HG02798 (cell line): ENCODE measurements at regions not wholly inside any gene's neighbourhood (a gene's known extent, or its start where the extent isn't known, plus 50 kb on each side); places are given as distances from the start of the nearest gene placed in this dataset.

Source experiments
- ATAC-seq: cut with Tn5 transposase; IDR thresholded peaks from one replicate; pipeline ENCODE4 v1.9.1; 2021; ENCODE audit warnings: mild to moderate bottlenecking; ENCODE audit not compliant: unreplicated experiment, poor library complexity

GRCh38 chr18:34583895-34584294 is 126.2 kb upstream of the DTNA start:
- no peak for ATAC-seq

- ATAC-seq, result no peak
Observed at GRCh38 chr18:34590503-34590902, 119.6 kb upstream of the DTNA start.

- no peak for ATAC-seq
Observed at GRCh38 chr18:34591920-34592444, 118.1 kb upstream of the DTNA start.

GRCh38 chr18:34592481-34592880 is 117.6 kb upstream of the DTNA start:
- ATAC-seq, result no peak

GRCh38 chr18:34592961-34593382 is 117.1 kb upstream of the DTNA start:
- no peak for ATAC-seq

- no peak for ATAC-seq
Observed at GRCh38 chr18:34594266-34594665, 115.8 kb upstream of the DTNA start.

GRCh38 chr18:34595690-34596089 is 114.4 kb upstream of the DTNA start:
- ATAC-seq, result no peak

- ATAC-seq, result no peak
Observed at GRCh38 chr18:34598120-34598635, 111.9 kb upstream of the DTNA start.

- ATAC-seq, result no peak
Observed at GRCh38 chr18:34600158-34600557, 109.9 kb upstream of the DTNA start.

GRCh38 chr18:34600874-34601656 is 109.0 kb upstream of the DTNA start:
- no peak for ATAC-seq

GRCh38 chr18:34604591-34604990 is 105.5 kb upstream of the DTNA start:
- ATAC-seq, result no peak

GRCh38 chr18:34606851-34607250 is 103.2 kb upstream of the DTNA start:
- ATAC-seq, result no peak

GRCh38 chr18:34608064-34608463 is 102.0 kb upstream of the DTNA start:
- no peak for ATAC-seq

GRCh38 chr18:34609986-34610648 is 100.0 kb upstream of the DTNA start:
- no peak for ATAC-seq

GRCh38 chr18:34611904-34612303 is 98.2 kb upstream of the DTNA start:
- no peak for ATAC-seq

GRCh38 chr18:34620258-34620861 is 89.7 kb upstream of the DTNA start:
- no peak for ATAC-seq

- ATAC-seq, result no peak
Observed at GRCh38 chr18:34623557-34623956, 86.5 kb upstream of the DTNA start.

- ATAC-seq, result no peak
Observed at GRCh38 chr18:34624551-34624950, 85.5 kb upstream of the DTNA start.

GRCh38 chr18:34626404-34627136 is 83.5 kb upstream of the DTNA start:
- no peak for ATAC-seq

GRCh38 chr18:34627137-34627920 is 82.8 kb upstream of the DTNA start:
- ATAC-seq, result no peak
